NCI-H446 (cell line): ENCODE measurements at regions not wholly inside any gene's neighbourhood (a gene's known extent, or its start where the extent isn't known, plus 50 kb on each side); places are given as distances from the start of the nearest gene placed in this dataset.
A peak's percentile ranks its signal among the peaks of the same experiment; 100 is the strongest.

Experiments used
- DNase-seq, 2 experiments: peaks; one replicate each; lab custom pipeline; 2025; lab: John Stamatoyannopoulos, UW

DNA sequence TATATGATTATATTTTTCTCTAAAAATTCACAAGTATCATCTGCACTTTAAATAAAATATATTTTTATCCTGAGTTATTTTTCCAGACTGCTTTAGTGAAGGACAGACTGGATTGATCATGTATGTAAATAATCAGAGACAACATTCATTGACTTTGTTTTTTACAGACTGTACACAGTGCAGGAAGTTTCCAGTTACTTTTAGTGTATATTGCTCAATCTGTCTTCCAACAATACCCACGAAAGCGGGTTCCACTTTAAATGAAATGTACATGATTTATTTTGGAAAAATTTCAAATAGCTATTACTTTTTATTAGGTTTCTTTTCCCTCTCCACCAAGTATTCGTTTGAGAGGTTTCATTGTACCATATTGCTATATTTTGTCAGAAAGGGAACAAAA is 497.0 kb downstream of the FSCB start:
- no peak for DNase-seq

DNA sequence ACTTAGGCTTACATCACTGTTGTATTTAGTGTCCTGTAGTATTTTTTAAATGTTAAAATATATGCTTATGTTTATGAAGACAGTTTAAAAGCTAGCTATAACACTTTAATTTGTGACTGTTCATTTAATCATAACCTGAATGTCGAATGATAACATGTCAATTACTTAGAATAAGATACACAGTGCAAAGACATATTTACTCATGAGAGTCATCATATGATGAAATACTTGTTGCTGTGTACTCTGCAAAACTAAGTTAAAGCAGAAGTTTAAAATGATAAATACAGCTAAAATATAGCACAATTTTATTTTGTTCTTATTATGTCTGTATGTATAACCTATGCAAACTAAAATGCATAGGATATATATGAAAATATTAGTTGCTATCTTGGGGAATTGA is 497.4 kb downstream of the FSCB start:
- no peak for DNase-seq

DNA sequence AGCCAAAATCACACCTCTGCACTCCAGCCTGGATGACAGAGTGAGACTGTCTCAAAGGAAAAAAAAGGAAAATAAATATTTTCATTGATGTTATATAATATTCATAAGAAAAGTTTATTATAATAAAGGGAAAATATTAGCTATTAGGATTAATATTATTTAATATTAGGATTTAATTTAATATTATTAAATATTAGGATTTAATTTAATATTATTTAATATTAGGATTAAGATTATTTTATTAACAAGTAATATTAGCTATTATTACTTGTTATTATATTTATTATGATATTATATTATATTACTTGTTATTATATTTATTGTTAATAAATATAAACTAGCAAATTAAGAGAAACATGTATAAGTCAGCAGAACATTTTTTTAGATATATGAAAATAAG is 518.1 kb downstream of the FSCB start:
- DNase-seq, result no peak

DNA sequence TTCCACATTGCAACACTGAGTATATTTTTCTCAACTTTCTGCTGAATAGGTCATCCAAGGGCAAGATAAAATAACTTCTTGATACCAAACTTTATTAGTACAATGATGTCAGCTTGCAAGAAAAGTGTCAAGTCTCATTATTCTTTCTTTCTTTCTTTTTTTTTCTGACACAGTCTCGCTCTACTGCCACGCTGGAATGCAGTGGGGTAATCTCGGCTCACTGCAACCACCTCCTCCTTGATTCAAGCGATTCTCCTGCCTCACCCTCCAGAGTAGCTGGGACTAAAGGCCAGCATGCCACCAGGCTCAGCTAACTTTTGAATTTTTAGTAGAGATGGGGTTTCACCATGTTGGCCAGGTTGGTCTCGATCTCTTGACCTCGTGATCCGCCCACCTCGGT is 523.4 kb downstream of the FSCB start:
- no peak for DNase-seq

DNA sequence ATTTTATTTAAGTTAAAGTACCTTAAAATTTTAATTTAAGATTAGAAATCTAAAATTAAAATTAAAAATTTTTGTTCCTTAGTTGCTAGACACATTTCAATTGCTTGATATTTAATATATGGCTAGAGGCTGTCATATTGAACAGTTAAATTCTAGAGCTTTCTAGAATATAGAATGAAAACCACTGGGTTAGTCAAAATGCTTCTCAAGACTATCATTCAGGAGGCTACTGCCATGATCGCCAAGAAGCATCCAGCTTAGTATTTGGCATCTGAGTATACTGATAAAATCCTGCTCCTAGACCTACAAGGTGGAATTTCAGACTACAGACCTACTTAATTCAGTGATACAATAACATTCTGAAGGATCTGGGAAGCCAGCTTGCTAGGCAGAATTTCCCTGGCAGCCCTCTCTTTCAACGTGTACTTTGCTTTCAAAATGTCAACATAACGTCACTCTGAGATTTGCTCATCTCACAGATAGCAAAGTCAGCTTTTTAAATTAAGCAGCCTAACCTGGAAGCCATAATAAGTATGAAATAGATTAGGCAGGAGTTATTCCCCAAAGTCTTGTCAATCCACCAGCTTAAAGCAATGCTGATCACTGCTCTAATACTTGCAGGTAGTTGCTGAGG is 525.8 kb downstream of the FSCB start:
- no peak for DNase-seq

DNA sequence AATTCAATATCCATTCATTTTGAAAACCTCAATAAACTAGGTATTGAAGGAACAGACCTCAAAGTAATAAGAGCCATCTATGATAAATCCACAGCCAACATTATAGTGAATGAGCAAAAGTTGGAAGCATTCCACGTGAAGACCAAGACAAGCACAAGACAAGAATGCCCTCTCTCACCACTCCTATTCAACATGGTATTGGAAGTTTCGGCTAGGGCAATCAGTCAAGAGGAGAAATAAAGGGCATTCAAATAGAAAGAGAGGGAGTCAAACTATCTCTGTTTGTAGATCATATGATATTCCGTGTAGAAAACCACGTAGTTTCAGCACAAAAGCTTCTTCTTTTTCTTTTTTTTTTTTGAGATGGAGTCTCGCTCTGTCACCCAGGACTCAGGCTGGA is 550.3 kb downstream of the FSCB start:
- DNase-seq, result no peak

DNA sequence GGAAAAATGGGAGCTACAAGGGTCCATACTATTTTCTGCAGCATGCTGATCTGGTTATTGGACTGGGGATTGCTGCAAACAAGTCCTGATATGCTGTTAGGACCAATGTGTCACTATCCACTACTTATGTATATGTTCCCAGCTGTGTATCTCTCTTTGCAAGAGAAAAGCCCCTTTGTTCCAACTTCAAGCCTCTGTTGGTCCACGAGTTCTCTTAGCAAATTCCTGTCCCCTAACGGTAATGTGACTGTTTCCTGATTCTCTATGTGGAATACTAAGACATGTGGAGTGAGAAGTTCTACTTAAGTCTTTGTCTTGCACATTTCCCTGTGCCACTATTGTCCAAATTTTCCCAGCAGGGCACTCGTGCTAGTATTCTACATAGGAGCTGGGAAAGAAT is 557.7 kb downstream of the FSCB start:
- DNase-seq, result no peak

DNA sequence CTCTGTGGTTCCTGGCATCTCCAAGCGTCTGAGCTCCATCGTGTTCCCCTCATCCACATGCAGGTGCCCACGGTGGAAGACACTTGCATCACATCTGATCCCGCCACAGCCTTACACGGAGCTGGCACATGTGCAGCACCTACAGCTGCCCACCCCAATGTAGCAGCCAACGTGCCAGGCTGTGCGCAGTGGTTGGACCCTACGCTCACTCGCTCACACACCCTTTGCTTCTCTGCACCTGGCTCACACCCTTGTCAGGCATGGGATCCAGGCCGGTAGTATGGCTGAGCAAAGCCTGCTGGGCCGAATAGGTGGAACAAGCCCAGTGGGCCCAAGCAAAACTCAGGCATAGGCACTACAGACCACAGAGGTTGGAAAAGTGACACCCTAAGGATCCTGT is 567.2 kb downstream of the FSCB start:
- DNase-seq, result no peak

DNA sequence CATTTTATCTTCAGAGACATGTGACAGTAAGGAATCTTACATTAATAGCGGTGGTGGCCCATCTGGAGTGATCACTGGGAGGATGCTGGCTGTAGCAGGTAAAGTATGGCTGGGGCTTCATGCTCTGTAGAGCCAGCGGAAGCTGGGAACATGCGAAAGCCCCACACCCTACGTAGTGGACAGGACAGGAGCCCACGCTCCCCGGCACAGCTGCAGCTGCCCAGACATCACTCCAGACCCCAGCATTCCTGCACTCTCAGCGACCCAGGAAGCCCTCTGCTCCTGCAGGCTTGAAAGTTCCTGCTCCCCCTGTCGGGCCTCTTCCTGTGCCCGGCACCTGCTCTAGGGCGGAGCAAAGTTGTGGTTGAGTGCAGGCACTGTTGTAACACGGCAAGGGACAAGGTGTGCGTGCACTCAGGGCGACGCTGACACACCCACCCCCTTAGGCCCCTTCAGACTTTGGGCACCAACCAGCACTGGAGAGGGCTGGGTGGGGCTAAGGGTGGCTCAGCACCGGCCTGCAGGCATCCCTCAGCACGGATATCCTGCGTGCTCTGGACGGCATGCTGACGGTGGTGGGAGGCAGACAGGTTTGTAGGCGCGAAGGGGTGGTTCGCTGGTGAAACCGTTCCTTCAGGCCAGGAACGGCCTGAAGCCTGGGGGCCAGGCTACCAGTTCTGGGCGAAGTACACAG is 568.3 kb downstream of the FSCB start:
- no peak for DNase-seq

DNA sequence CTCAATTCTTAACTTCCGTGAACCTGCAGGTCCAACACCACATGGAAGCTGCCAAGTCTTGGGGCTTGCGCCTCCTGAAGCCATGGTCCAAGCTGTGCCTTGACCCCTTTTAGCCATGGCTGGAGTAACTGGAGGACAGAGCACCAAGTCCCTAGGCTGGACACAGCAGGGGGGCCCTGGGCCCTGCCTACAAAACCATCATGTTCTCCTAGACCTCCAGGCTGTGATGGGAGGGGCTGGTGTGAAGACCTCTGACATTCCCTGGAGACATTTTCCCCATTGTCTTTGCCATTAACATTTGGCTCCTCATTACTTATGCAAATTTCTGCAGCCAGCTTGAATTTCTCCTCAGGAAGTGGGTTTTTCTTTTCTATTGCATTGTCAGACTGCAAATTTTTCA is 570.1 kb downstream of the FSCB start:
- no peak for DNase-seq

DNA sequence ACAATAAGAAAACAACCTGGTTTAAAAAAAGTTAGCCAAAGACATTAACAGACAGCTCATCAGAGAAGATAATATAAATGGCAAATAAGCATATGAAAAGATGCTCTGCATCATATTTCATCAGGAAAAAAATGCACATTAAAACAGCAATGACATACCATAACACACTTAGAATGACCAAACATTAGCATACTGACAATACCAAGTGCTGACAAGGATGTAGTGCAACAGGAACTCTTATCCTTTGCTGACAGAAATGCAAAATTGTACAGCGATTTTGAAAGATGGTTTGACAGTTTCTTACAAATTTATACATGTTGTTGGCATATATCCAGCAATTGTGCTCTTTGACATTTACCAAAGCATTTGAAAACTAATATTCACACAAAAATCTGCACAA is 573.0 kb downstream of the FSCB start:
- DNase-seq, result no peak

DNA sequence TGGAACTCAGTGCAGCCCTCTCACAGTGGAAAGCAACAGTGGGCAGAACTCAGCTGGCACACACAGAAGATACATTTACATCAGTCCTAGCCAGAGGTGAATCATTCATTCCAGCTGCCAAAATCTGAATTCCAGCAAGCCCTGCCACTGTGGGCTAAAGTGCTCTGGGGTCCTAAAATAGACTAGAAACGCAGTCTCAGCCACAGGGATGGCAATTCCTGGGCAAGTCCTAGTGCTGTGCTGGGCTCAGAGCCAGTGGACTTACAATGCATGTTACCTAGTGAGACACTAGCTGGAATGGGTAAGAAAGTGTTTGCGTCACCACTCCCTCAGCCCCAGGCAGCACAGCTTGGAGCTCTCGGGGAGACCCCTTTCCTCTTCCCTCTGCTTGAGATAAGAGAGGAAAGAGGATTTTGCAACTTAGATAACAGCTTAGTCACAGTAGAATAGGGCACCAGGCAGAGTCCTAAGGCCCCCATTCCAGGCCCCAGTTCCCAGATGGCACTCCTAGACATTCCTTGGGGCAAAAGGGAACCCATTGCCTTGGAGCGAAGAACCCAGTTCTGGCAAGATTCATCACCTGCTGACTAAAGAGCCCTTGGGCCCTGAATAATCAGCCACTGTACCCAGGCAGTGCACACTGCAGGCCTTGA is 592.9 kb downstream of the FSCB start:
- no peak for DNase-seq

DNA sequence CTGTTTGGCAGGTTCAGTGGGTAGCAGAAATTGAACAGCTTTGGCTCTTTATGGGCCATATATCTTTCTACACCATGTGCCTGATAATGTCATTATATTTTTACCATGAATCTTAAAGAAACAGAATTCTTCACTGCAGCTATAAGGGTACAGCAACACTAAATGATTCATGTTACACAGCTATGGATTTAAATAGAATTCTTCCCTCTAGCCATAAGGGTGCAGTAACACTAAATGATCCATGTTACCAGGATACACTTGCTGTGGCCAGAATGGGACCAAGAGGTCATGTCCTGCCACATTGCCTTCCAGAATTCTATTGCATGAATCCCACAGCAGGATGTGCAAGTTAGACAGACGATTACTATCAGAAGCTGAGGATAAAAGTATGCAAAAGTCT is 603.9 kb downstream of the FSCB start:
- DNase-seq, result no peak

DNA sequence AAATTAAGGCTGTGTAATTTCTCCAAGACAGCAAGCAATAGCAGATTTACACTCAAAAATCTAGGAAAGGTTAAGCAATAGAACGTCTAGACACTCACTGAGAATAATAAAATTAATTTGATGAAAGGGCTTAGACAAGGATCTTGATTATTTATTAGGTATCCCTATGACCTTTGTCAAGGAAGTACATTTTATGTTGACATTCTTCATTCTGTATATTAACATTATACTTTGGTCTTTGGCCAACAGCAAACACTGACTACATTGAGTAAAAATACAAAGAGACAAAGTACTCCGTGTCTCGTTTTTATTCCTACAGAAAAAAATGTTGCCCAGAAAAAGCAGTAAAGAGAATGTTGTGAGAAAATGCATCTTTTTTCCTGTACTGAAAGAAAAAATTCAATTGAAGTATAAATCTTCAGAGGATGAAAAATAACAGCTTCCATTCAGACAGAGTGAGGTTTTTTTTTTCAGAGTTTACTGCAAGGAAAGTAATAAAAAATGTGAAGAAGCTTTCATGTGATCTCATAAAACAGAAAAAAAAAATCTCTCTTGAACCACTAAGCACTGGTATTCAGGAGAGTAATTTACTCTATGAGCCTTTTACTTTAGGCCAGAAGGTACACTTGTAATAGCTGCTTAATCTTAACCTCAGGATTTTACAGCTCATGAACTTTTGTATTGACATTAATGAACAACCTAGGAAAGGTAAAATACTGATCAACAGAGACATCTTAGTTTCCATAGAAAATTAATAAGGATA is 605.0 kb downstream of the FSCB start:
- DNase-seq, result no peak

DNA sequence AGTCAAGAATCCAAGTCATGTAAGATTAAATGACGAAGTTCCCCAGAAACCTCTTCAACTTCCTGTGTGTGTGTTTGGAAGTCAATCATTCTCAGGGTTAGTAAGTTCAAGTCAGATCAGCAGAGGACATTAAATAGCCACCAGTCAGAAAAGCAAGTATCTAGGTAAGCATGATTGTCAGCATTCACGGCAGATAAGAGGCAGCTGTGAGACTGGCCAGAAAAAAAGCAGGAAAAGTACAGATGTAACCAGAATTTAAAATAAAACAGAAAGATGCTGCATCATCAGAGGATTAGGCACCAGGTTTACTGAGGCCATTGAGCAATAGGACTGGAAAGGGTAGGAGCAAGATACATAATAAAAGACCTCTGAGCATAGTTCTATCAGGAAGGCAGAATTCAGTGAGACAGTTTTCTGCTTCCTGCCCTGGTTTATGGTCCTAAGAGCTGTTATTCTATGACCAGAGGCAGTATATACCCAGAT is 606.9 kb downstream of the FSCB start:
- no peak for DNase-seq

DNA sequence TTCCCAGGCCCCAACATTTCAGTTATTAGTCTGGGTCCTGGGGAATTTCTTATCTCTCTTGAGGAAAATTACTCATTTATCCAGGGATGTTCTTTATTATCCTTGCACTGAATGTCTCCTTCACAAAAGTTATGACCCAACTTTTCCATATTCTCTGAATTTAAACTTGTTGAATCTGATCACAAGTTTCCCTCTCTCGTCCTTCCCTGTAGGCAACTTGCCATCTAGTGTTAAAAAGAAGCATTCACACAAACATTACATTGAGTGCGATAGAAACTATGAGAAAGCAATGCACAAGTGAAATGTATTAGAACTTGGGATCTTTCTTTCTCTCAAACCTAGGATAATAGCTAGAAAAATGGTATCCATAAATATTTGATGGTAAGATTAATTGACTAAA is 608.4 kb downstream of the FSCB start:
- peak in 1 of 2 experiments; percentile 13 for DNase-seq

DNA sequence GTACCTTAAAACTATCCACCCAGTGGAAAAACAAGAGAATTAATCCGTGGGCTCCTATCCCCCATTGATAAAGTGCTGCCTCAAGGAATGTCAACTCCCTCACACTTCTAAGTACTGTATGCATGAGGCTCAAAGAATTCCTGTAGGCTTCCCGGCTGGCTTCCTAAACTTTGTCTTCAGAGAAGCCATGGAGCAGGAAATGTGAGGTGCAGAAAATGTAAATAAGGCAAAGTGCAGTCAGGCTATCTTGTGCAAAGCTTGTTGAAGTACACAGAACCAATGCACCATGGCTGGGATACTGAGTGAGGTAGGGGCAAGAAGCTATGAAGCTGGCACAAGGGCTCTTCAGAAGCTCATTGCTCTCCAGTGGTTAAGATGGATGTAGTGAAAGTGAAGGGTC is 611.0 kb downstream of the FSCB start:
- DNase-seq, result no peak

DNA sequence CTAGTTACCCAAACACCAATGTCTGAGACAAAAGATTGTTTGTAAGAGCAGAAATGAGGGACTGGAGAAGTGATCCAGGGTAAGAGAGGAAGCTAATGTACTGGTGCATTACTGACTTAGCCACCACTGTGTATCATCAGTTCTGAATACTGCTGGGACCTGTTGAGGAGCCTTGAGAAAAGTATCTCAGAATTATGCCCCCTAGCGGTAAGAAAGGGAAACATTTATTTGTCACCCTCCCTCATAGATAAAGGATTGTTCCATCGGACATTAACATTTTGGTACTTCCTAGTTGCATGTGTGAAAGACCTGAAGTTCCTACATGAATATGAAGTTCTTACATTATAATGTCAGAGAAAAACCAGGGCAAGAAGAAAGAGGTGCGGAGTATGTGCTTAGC is 612.5 kb downstream of the FSCB start:
- DNase-seq, result peak; percentile 2 to 15

DNA sequence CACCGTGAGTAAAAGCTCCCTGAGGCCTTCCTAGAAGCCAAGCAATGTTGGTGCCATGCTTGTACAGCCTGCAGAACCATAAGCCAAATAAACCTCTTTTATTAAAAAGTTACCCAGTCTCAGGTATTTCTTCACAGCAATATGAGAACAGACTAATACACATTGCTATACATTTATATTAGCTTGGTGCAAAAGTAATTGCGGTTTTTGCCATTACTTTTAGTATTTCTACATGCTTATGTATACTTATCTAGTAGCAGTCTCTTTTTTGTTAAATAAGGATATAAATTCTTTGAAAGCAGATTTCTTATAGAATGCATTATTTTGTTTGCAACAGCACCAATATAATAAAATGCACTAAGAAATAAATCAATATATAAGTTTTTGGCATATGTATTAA is 619.6 kb downstream of the FSCB start:
- no peak for DNase-seq

DNA sequence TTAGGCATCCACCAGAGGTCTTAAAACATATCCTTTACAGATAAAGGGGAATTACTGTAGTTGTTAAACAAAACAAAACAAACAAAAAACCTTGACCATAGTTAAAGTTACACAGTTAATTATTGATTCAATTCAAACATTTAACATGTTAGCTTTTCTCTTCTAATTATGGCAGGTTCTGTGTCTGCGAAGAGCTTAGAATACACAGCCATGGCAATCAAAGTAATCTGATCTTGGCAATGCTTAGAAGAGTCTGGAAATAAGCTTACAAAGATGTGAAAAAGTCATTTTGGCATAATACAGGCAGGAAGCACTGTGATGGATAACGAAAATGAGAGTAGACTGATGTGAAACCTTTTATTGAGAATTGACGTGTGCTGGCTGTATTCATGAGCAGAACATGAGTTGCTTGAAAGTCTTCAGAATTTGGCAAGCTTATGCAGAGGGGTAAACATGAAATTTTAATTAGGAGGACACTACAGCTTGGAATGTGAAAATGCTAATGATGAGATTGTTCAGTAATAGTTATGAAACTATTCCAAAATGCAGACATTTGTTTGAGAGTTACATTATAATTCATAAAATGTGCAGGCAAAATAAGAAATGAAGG is 629.6 kb downstream of the FSCB start:
- DNase-seq, result peak in 1 of 2 experiments; percentile 47

DNA sequence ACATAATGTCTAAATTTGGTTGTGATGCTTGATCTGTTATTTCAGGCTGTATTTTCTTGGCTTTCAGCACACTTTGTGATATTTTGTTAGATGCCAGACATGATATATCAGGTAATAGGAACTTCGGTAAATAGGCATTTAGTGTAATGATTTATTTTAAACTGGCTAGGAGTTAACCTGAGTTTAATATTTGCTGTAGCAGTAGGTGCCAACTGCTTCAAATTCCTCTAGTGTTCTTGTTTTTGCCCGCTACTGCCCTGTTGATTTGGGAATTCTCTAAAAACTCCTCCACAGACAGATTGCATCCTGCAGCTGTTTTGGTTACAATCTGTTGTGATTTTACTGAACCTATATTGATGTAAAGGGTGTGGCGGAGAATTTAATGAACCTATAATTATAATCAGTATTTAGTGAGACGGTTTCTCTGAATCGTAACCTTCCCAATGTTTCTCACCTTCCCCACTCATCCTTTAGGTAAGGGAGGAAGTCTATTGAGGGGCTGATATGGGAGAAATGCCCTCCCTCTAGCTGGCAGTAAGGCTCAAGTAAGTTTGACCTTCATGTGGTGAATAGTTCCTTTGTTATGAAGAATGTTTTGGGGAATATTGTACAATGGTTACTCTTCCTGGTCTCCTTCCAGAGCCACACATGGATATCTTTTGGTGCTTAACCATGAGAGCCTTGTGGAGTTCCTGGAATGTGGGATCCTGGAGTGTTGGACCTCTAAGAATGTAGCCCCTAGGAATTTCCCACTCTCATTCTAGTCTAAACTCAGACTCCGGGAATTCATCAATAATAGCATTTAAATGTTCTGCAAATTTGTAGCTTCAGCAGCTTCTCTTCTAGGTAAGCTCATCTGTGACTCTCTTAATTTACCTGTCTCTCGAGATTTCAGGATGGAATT is 634.1 kb downstream of the FSCB start:
- no peak for DNase-seq
